Ascending aorta (tissue), 2 donors: ENCODE measurements at regions not wholly inside any gene's neighbourhood (a gene's known extent, or its start where the extent isn't known, plus 50 kb on each side); places are given as distances from the start of the nearest gene placed in this dataset.

Source experiments
- DNase-seq, 2 donors: peaks; one replicate each; pipeline ENCODE4 v3.0.0-alpha.2; 2019; ENCODE audit warnings: low spot score in 2 of 2
- H3K27ac ChIP-seq, 2 donors: fragments of 200-600 bp; sonication (generic); one replicate each; pipeline ENCODE4 v1.5.1; 2016 to 2017; ENCODE audit warnings: mild to moderate bottlenecking in 1 of 2
- H3K27me3 ChIP-seq: fragments of 200-600 bp; sonication (generic); one replicate; pipeline ENCODE4 v1.5.1; 2017
- H3K36me3 ChIP-seq, 2 donors: fragments of 200-600 bp; sonication (generic); one replicate each; pipeline ENCODE4 v1.5.1; 2016
- H3K4me1 ChIP-seq, 2 donors: fragments of 200-600 bp; sonication (generic); one replicate each; pipeline ENCODE4 v1.5.1; 2016 to 2017; ENCODE audit warnings: mild to moderate bottlenecking in 1 of 2
- H3K4me3 ChIP-seq, 2 donors: fragments of 200-600 bp; sonication (generic); one replicate each; pipeline ENCODE4 v1.5.1; 2016 to 2017; ENCODE audit warnings: mild to moderate bottlenecking in 1 of 2
- H3K9me3 ChIP-seq, 2 donors: fragments of 200-600 bp; sonication (generic); one replicate each; pipeline ENCODE4 v1.5.1; 2016
- intact Hi-C: fragments of 100-400 bp; cut with DNase I; formaldehyde crosslinking; loops from one replicate; pipeline ENCODE4 v1.15.1; 2023
- TF ChIP-seq, protein P1 (sequence below), 3 experiments: fragments of 200-600 bp in 2 of 3; fragments of 450-650 bp in 1 of 3; sonication (generic) in 2 of 3; IDR thresholded peaks; one replicate each; pipeline ENCODE4 v1.5.1; 2016 to 2019; ENCODE audit warnings: antibody characterized with exemption in 3 of 3, mild to moderate bottlenecking in 1 of 3, moderate library complexity in 1 of 3

DNA sequence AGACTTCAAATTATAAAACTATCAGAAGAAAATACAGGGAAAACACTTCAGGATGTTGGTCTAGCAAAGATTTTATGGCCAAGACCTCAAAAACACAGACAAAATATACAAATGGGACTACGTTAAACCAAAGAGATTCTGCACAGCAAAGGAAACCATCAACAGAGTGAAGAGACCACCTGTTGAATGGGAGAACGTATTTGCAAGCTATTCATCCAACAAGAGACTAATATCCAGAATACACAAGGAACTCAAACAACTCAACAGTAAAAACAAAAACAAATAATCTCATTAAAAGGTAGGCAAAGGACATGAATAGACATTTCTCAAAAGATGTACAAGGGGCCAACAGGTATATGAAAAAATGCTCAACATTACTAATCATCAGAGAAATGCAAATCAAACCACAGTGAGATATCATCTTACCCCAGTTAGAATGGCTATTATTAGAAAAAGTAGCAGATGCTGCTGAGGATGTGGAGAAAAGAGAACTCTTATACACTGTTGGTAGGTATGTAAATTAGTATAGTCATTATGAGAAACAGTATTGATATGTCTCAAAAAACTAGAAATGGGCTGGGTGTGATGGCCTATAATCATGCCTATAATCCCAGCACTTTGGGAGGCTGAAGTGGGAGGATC lies 112.6 kb downstream of the LRIG2 start:
- no peaks in the 10 kb centered on the region for H3K36me3 ChIP-seq
- H3K4me1 ChIP-seq = no peaks in the 10 kb centered on the region
- H3K4me3 ChIP-seq = no peak overlapping the region
- no peak for DNase-seq
- no peak overlapping the region for H3K27ac ChIP-seq
- TF ChIP-seq, protein P1, sequence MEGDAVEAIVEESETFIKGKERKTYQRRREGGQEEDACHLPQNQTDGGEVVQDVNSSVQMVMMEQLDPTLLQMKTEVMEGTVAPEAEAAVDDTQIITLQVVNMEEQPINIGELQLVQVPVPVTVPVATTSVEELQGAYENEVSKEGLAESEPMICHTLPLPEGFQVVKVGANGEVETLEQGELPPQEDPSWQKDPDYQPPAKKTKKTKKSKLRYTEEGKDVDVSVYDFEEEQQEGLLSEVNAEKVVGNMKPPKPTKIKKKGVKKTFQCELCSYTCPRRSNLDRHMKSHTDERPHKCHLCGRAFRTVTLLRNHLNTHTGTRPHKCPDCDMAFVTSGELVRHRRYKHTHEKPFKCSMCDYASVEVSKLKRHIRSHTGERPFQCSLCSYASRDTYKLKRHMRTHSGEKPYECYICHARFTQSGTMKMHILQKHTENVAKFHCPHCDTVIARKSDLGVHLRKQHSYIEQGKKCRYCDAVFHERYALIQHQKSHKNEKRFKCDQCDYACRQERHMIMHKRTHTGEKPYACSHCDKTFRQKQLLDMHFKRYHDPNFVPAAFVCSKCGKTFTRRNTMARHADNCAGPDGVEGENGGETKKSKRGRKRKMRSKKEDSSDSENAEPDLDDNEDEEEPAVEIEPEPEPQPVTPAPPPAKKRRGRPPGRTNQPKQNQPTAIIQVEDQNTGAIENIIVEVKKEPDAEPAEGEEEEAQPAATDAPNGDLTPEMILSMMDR (IDR thresholded peaks at IDR 0.05) = no peak
- H3K9me3 ChIP-seq = peaks cover 0 to 3% of the 10 kb centered on the region in 2 donors
- intact Hi-C loops = no loop called here
- H3K27me3 ChIP-seq = no peaks in the 10 kb centered on the region

DNA sequence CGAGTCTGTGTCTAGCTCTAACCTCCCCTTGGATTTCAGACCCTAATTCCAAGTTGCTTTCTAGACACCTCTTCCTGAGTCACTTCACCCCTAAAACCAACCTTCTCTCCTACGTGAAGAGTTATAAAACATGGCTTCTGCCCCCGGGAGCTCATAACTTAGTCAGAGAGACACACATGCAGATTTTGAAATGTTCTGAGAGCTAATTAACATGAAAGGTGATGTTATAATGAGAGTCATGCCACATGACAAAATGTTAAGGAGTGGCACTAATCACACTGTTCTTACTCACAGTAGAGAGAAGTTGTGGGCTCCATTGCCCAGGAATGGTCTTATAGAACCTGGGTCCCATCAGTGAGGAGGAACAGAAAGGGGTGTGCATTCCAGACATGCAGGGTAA lies 117.1 kb downstream of the LRIG2 start:
- Histone ChIP-seq H3K36me3 (no peaks in the 10 kb centered on the region), H3K9me3 (peaks cover 0 to under 1% of the 10 kb centered on the region in 2 donors), H3K4me3 (no peak overlapping the region), H3K27ac (no peak overlapping the region), H3K4me1 (no peaks in the 10 kb centered on the region), H3K27me3 (no peaks in the 10 kb centered on the region)
- TF ChIP-seq, protein P1 (IDR thresholded peaks at IDR 0.05) = no peak
- intact Hi-C loops = no loop called here
- DNase-seq = no peak

DNA sequence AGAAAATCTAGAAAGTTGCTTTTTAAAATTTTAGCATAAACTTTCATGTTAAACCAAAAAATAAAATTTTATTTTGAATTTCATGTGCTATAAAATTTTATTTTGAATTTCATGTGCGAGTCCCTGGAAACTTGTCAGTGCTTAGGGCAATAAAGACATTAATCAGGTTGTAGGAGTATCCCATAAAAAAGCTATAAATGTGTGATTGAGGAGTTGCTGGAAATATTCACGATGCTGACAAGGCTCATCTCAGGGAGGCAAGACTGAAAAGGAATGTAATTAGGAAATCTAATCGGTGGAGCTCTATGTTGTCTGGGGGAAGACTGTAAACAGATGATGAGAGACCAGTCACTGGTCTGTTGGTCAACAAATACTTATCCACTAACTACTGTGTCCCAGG lies 117.9 kb downstream of the LRIG2 start:
- intact Hi-C loops = no loop called here
- Histone ChIP-seq H3K9me3 (no peaks in the 10 kb centered on the region), H3K4me3 (no peak overlapping the region), H3K4me1 (no peaks in the 10 kb centered on the region), H3K27me3 (no peaks in the 10 kb centered on the region), H3K36me3 (no peaks in the 10 kb centered on the region), H3K27ac (no peak overlapping the region)
- no peak for DNase-seq
- TF ChIP-seq, protein P1 (IDR thresholded peaks at IDR 0.05) = no peak

DNA sequence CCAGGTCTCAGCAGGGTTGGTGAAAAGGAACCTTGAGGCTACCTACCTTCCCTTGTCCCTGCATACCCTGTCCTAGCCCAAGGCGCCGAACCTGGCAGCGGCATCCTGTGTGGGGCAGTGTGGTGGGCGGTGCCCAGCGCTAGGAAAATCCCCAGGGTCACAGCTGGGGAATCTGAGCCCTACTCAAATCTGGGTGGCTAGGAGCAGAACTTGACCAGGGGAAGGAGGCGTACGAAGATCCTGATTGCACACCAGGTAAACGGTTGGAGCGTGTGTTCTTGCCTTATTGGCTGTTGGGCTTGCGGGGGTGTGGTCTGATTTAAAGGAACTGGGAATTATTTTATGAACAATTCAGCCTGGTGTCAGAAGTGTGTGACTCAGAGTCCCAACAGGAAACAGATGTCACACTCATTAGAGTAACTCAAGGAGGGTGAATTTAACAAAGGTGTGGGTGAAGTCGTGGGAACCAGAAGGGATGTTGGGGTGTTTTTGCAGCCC lies 118.6 kb downstream of the LRIG2 start:
- H3K4me1 ChIP-seq = no peaks in the 10 kb centered on the region
- H3K36me3 ChIP-seq = no peaks in the 10 kb centered on the region
- no peaks in the 10 kb centered on the region for H3K9me3 ChIP-seq
- H3K27ac ChIP-seq = no peak overlapping the region
- H3K4me3 ChIP-seq = no peak overlapping the region
- no peaks in the 10 kb centered on the region for H3K27me3 ChIP-seq
- DNase-seq = no peak
- intact Hi-C loops = no loop called here
- TF ChIP-seq, protein P1 (IDR thresholded peaks at IDR 0.05) = no peak

DNA sequence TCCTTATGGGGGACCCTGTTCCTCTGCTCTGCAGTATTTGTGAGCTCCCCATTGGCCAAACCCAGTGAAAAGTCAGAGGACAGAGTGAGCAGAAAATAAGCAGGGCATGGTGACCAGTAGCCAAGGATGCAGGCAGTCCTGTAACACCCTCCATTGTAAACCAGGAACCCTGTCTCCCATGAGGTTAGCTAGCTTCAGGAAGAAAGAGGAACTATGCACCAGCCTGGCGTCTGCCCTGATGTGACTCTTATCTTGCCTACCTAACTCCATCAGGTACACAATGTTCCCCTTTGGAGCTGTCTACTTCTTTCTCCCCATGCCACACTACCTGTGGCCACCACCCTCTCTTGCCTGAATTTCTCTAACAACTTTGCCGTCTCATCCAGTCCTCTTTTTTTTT lies 119.2 kb downstream of the LRIG2 start:
- Histone ChIP-seq H3K27ac (no peak overlapping the region), H3K27me3 (no peaks in the 10 kb centered on the region), H3K9me3 (no peaks in the 10 kb centered on the region), H3K4me3 (no peak overlapping the region), H3K4me1 (no peaks in the 10 kb centered on the region), H3K36me3 (no peaks in the 10 kb centered on the region)
- TF ChIP-seq, protein P1 (IDR thresholded peaks at IDR 0.05) = no peak
- DNase-seq = no peak
- intact Hi-C loops = no loop called here

DNA sequence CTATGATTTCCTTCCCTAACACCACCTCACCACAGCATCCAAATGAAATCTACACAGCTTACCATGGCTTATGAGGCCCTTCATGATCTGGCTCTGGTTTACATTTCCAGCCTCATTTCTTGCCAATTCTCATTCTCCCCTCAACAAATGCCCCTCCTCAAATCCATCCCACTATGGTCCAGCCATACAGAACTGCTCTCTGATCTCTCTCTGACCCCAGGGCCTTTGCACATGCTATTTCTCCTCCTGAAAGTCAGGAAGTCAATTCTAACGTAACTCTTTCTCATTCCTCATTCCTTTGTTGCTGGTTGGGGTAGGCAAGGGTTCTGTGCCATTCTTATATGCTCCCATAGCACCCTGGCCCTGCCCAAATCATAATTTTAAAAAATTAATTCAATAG lies 120.0 kb downstream of the LRIG2 start:
- Histone ChIP-seq H3K4me3 (no peak overlapping the region), H3K27ac (no peak overlapping the region), H3K27me3 (no peaks in the 10 kb centered on the region), H3K36me3 (no peaks in the 10 kb centered on the region), H3K9me3 (no peaks in the 10 kb centered on the region), H3K4me1 (no peaks in the 10 kb centered on the region)
- DNase-seq = no peak
- TF ChIP-seq, protein P1 (IDR thresholded peaks at IDR 0.05) = no peak
- intact Hi-C loops = no loop called here
